NCI-H774 (cell line): ENCODE measurements at regions not wholly inside any gene's neighbourhood (a gene's known extent, or its start where the extent isn't known, plus 50 kb on each side); places are given as distances from the start of the nearest gene placed in this dataset.

ENCODE experiments used
- DNase-seq: peaks from one replicate; lab custom pipeline; 2025; lab: John Stamatoyannopoulos, UW

GRCh38 chr11:92276773-92277172, 52.2 kb downstream of the FAT3 start:
- no peak for DNase-seq

- no peak for DNase-seq
These were observed 53.3 kb downstream of the FAT3 start for GRCh38 chr11:92277871-92278270.

GRCh38 chr11:92278791-92279433, 54.3 kb downstream of the FAT3 start:
- no peak for DNase-seq

GRCh38 chr11:92284107-92284506, 59.5 kb downstream of the FAT3 start:
- no peak for DNase-seq

- DNase-seq = no peak
These were observed 59.9 kb downstream of the FAT3 start for GRCh38 chr11:92284558-92284957.

- DNase-seq = no peak
These were observed 61.2 kb downstream of the FAT3 start for GRCh38 chr11:92285776-92286175.

GRCh38 chr11:92286709-92287108, 62.1 kb downstream of the FAT3 start:
- no peak for DNase-seq

- DNase-seq = no peak
These were observed 70.8 kb downstream of the FAT3 start for GRCh38 chr11:92295175-92296137.

- DNase-seq = no peak
These were observed 71.5 kb downstream of the FAT3 start for GRCh38 chr11:92296138-92296515.

- no peak for DNase-seq
These were observed 73.2 kb downstream of the FAT3 start for GRCh38 chr11:92297567-92298553.

- DNase-seq = no peak
These were observed 76.3 kb downstream of the FAT3 start for GRCh38 chr11:92300876-92301275.

GRCh38 chr11:92302770-92303169, 78.2 kb downstream of the FAT3 start:
- DNase-seq = no peak

GRCh38 chr11:92304271-92304670, 79.7 kb downstream of the FAT3 start:
- no peak for DNase-seq

GRCh38 chr11:92306966-92307510, 82.4 kb downstream of the FAT3 start:
- DNase-seq = no peak

GRCh38 chr11:92308366-92308765, 83.7 kb downstream of the FAT3 start:
- no peak for DNase-seq

GRCh38 chr11:92311616-92312449, 87.2 kb downstream of the FAT3 start:
- no peak for DNase-seq

GRCh38 chr11:92313784-92314183, 89.2 kb downstream of the FAT3 start:
- DNase-seq = no peak

GRCh38 chr11:92314499-92314898, 89.9 kb downstream of the FAT3 start:
- DNase-seq = no peak

GRCh38 chr11:92316106-92316809, 91.6 kb downstream of the FAT3 start:
- no peak for DNase-seq

- DNase-seq = no peak
These were observed 92.6 kb downstream of the FAT3 start for GRCh38 chr11:92317222-92317621.
